Neural cell (in vitro differentiated cells): ENCODE measurements at regions not wholly inside any gene's neighbourhood (a gene's known extent, or its start where the extent isn't known, plus 50 kb on each side); places are given as distances from the start of the nearest gene placed in this dataset.

ENCODE experiments used
- H2AFZ ChIP-seq: fragments of 200-600, 300-800 bp; sonication (generic), shearing (Covaris generic); 2 replicates; pipeline ENCODE4 v1.6.0; 2014; ENCODE audit warnings: low read depth, mild to moderate bottlenecking, antibody characterized with exemption, low read length, moderate library complexity
- H3F3A ChIP-seq: fragments of 200-600 bp; shearing (Covaris generic); 2 replicates; pipeline ENCODE4 v1.6.1; 2016; ENCODE audit warnings: mild to moderate bottlenecking, moderate library complexity, mixed read lengths, antibody characterized with exemption, low read length; ENCODE audit not compliant: insufficient read depth, poor library complexity, severe bottlenecking
- H3K27ac ChIP-seq: fragments of 200-600, 300-800 bp; sonication (generic), shearing (Covaris generic); 2 replicates; pipeline ENCODE4 v1.5.1; 2014; ENCODE audit warnings: mild to moderate bottlenecking, low read length, moderate library complexity
- H3K27me3 ChIP-seq: fragments of 300-800, 200-600 bp; sonication (generic), shearing (Covaris generic); 2 replicates; pipeline ENCODE4 v1.6.0; 2014; ENCODE audit warnings: mild to moderate bottlenecking, low read depth, low read length, moderate library complexity; ENCODE audit not compliant: insufficient read depth
- H3K36me3 ChIP-seq: fragments of 300-800, 200-600 bp; sonication (generic), shearing (Covaris generic); 2 replicates; pipeline ENCODE4 v1.5.1; 2014; ENCODE audit warnings: mild to moderate bottlenecking, antibody characterized with exemption, low read length, moderate library complexity; ENCODE audit not compliant: insufficient read depth
- H3K4me2 ChIP-seq: fragments of 300-800, 200-600 bp; sonication (generic), shearing (Covaris generic); 2 replicates; pipeline ENCODE4 v1.6.0; 2014; ENCODE audit warnings: mild to moderate bottlenecking, low read length
- H3K4me3 ChIP-seq: fragments of 300-800, 200-600 bp; sonication (generic), shearing (Covaris generic); 2 replicates; pipeline ENCODE4 v1.5.1; 2014; ENCODE audit warnings: mild to moderate bottlenecking, low read length, moderate library complexity
- H3K79me2 ChIP-seq: fragments of 200-600 bp; shearing (Covaris generic); replicated peaks from 2 replicates; pipeline ENCODE4 v1.6.0; 2014; ENCODE audit warnings: mild to moderate bottlenecking, low read length, moderate library complexity; ENCODE audit not compliant: insufficient read depth
- H3K9ac ChIP-seq: fragments of 300-800, 200-600 bp; sonication (generic), shearing (Covaris generic); 2 replicates; pipeline ENCODE4 v1.6.1; 2016; ENCODE audit warnings: mild to moderate bottlenecking, low read length, mixed read lengths
- H3K9me2 ChIP-seq: fragments of 200-600 bp; shearing (Covaris generic); 2 replicates; pipeline ENCODE4 v1.6.1; 2016; ENCODE audit warnings: mild to moderate bottlenecking, low read length, mixed read lengths; ENCODE audit not compliant: insufficient read depth
- H3K9me3 ChIP-seq: fragments of 200-600, 300-800 bp; sonication (generic), shearing (Covaris generic); 2 replicates; pipeline ENCODE4 v1.6.1; 2016; ENCODE audit warnings: mild to moderate bottlenecking, mixed run types, low read length, moderate library complexity, mixed read lengths
- H4K20me1 ChIP-seq: fragments of 200-600 bp; shearing (Covaris generic); 2 replicates; pipeline ENCODE4 v1.6.1; 2016; ENCODE audit warnings: mild to moderate bottlenecking, mixed run types; ENCODE audit not compliant: insufficient read depth
- EP300 ChIP-seq: fragments of 450-650 bp; conservative IDR thresholded peaks from 2 replicates; pipeline ENCODE4 v1.6.1; 2014; ENCODE audit warnings: antibody characterized with exemption, mild to moderate bottlenecking, moderate library complexity; ENCODE audit not compliant: poor library complexity, severe bottlenecking
- EZH2 ChIP-seq: fragments of 200-600, 300-800 bp; shearing (Covaris generic), sonication (generic); IDR thresholded peaks from 2 replicates; pipeline ENCODE4 v1.6.1; 2014; ENCODE audit warnings: antibody characterized with exemption, low read length, borderline replicate concordance, mild to moderate bottlenecking; ENCODE audit not compliant: insufficient read depth, poor library complexity, severe bottlenecking
- MXI1 ChIP-seq: fragments of 450-650 bp; conservative IDR thresholded peaks from 2 replicates; pipeline ENCODE4 v1.6.1; 2014; ENCODE audit warnings: antibody characterized with exemption, mild to moderate bottlenecking; ENCODE audit not compliant: poor library complexity, severe bottlenecking
- POLR2AphosphoS5 ChIP-seq: IDR thresholded peaks from 2 replicates; pipeline ENCODE4 v1.6.1; 2012
- RAD21 ChIP-seq: fragments of 450-650 bp; conservative IDR thresholded peaks from 2 replicates; pipeline ENCODE4 v1.6.1; 2014; ENCODE audit warnings: antibody characterized with exemption, mild to moderate bottlenecking, moderate library complexity
- SMC3 ChIP-seq: fragments of 450-650 bp; conservative IDR thresholded peaks from 2 replicates; pipeline ENCODE4 v1.6.1; 2014; ENCODE audit warnings: antibody characterized with exemption, mild to moderate bottlenecking, moderate library complexity; ENCODE audit not compliant: poor library complexity
- TAF1 ChIP-seq: IDR thresholded peaks from 2 replicates; pipeline ENCODE4 v1.6.1; 2012; ENCODE audit warnings: low read depth
- TF ChIP-seq, protein P1 (sequence below): fragments of 450-650 bp; IDR thresholded peaks from 2 replicates; pipeline ENCODE4 v1.5.1; 2014; ENCODE audit warnings: antibody characterized with exemption, mild to moderate bottlenecking, moderate library complexity; ENCODE audit not compliant: poor library complexity, severe bottlenecking
- TF ChIP-seq, protein P2 (sequence below): IDR thresholded peaks from 2 replicates; pipeline ENCODE4 v1.6.1; 2012; ENCODE audit warnings: borderline replicate concordance

DNA sequence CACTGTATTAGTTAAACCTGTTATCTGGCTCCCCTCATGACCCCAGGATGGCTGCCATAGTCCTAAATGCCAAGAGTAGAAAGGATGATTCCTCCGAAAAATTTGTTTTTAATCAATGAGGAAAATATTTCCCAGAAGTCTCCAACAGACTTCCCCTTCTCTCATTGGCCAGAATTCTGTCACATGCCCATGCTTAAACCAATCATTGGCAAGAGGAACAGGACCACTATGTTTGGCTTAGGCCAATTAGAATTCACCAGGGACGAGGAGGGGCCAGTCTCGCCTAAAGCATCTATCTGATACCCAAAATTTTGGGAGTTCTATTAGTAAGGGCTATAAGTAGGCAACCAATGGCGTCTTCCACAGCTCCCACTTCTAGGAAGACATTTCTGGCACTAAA, 71.2 kb upstream of the IL6 start:
- no peak for TF ChIP-seq RAD21
- TF ChIP-seq, protein P1, sequence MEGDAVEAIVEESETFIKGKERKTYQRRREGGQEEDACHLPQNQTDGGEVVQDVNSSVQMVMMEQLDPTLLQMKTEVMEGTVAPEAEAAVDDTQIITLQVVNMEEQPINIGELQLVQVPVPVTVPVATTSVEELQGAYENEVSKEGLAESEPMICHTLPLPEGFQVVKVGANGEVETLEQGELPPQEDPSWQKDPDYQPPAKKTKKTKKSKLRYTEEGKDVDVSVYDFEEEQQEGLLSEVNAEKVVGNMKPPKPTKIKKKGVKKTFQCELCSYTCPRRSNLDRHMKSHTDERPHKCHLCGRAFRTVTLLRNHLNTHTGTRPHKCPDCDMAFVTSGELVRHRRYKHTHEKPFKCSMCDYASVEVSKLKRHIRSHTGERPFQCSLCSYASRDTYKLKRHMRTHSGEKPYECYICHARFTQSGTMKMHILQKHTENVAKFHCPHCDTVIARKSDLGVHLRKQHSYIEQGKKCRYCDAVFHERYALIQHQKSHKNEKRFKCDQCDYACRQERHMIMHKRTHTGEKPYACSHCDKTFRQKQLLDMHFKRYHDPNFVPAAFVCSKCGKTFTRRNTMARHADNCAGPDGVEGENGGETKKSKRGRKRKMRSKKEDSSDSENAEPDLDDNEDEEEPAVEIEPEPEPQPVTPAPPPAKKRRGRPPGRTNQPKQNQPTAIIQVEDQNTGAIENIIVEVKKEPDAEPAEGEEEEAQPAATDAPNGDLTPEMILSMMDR = no peak
- TF ChIP-seq, protein P2, sequence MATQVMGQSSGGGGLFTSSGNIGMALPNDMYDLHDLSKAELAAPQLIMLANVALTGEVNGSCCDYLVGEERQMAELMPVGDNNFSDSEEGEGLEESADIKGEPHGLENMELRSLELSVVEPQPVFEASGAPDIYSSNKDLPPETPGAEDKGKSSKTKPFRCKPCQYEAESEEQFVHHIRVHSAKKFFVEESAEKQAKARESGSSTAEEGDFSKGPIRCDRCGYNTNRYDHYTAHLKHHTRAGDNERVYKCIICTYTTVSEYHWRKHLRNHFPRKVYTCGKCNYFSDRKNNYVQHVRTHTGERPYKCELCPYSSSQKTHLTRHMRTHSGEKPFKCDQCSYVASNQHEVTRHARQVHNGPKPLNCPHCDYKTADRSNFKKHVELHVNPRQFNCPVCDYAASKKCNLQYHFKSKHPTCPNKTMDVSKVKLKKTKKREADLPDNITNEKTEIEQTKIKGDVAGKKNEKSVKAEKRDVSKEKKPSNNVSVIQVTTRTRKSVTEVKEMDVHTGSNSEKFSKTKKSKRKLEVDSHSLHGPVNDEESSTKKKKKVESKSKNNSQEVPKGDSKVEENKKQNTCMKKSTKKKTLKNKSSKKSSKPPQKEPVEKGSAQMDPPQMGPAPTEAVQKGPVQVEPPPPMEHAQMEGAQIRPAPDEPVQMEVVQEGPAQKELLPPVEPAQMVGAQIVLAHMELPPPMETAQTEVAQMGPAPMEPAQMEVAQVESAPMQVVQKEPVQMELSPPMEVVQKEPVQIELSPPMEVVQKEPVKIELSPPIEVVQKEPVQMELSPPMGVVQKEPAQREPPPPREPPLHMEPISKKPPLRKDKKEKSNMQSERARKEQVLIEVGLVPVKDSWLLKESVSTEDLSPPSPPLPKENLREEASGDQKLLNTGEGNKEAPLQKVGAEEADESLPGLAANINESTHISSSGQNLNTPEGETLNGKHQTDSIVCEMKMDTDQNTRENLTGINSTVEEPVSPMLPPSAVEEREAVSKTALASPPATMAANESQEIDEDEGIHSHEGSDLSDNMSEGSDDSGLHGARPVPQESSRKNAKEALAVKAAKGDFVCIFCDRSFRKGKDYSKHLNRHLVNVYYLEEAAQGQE = no peak
- no peak for TF ChIP-seq POLR2AphosphoS5
- TF ChIP-seq MXI1 = no peak
- TF ChIP-seq EP300 = no peak
- no peak for TF ChIP-seq EZH2
- no peak for TF ChIP-seq SMC3
- TF ChIP-seq TAF1 = no peak
- Histone ChIP-seq H3K27ac (no peak overlapping the region), H3K36me3 (no peaks in the 10 kb centered on the region), H3K9me2 (no peaks in the 10 kb centered on the region), H3F3A (no peaks in the 10 kb centered on the region), H3K79me2 (no peaks in the 10 kb centered on the region), H3K4me2 (no peak overlapping the region), H3K4me3 (no peak overlapping the region), H3K9me3 (no peaks in the 10 kb centered on the region), H3K27me3 (no peaks in the 10 kb centered on the region), H2AFZ (no peak overlapping the region), H3K9ac (no peak overlapping the region), H4K20me1 (no peaks in the 10 kb centered on the region)

GRCh38 chr7:22654831-22655230, 72.2 kb upstream of the IL6 start:
- H3K9ac ChIP-seq = no peak overlapping the region
- no peaks in the 10 kb centered on the region for H3K27me3 ChIP-seq
- H2AFZ ChIP-seq = peak overlapping the region; percentile 4
- no peaks in the 10 kb centered on the region for H3K79me2 ChIP-seq
- H3K4me3 ChIP-seq = no peak overlapping the region
- H3F3A ChIP-seq = no peaks in the 10 kb centered on the region
- no peak overlapping the region for H3K4me2 ChIP-seq
- peak overlapping the region; percentile 56 for H3K27ac ChIP-seq
- H4K20me1 ChIP-seq = no peaks in the 10 kb centered on the region
- no peaks in the 10 kb centered on the region for H3K9me2 ChIP-seq
- no peaks in the 10 kb centered on the region for H3K36me3 ChIP-seq
- no peaks in the 10 kb centered on the region for H3K9me3 ChIP-seq
- TF ChIP-seq SMC3 (no peak), TAF1 (no peak), EP300 (no peak), RAD21 (no peak), POLR2AphosphoS5 (no peak), EZH2 (no peak), MXI1 (no peak)
- TF ChIP-seq, protein P2 = no peak
- TF ChIP-seq, protein P1 = no peak
